ENCODE measurements at regions not wholly inside any gene's neighbourhood (a gene's known extent, or its start where the extent isn't known, plus 50 kb on each side); places are given as distances from the start of the nearest gene placed in this dataset.
"Not testable (repeated sequence)": the region's sequence is repeated elsewhere in the genome, so short reads cannot be mapped to it uniquely, and the experiment has no call there.

DNA sequence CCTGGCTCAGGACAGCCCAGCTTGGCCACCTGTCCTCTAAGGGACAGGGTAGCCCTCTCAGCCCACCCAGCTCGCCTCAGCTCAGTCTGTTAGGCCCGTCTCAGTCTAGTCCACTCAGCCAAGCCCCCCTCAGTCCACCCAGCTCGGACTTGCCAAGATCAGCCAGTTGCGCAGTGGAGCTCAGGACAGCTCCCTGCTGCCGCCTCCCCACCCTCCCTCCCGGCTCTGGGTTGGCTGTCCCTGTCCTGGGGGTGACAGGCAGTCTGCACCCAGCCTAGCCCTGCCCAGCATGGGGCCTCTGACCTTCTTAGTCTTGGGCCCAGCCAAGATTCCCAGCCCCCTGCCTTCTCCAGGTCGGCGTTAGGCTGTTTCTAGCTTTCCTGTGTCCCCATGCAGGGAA is 196.9 kb downstream of the TMEM121 start:
- TF ChIP-seq EZH2 (IDR thresholded peaks at IDR 0.05; ENCODE audit: insufficient read depth, poor library complexity, severe bottlenecking); EZH2phosphoT487 (IDR thresholded peaks at IDR 0.05; ENCODE audit: insufficient read depth, low read depth): not testable (repeated sequence)
